GM12865 (cell line): ENCODE measurements at regions not wholly inside any gene's neighbourhood (a gene's known extent, or its start where the extent isn't known, plus 50 kb on each side); places are given as distances from the start of the nearest gene placed in this dataset.
"Not testable (repeated sequence)": the region's sequence is repeated elsewhere in the genome, so short reads cannot be mapped to it uniquely, and the experiment has no call there.

Experiments used
- DNase-seq: peaks from one replicate; pipeline ENCODE4 v3.0.0; 2010; ENCODE audit warnings: low read depth
- H3K4me3 ChIP-seq: 2 replicates; pipeline ENCODE4 v1.5.1; 2011; ENCODE audit warnings: mild to moderate bottlenecking, low read depth, low read length, control low read depth
- TF ChIP-seq, protein P1 (sequence below): IDR thresholded peaks from 2 replicates; pipeline ENCODE4 v1.5.1; 2011; ENCODE audit warnings: low read length, control low read depth, low read depth, inconsistent platforms; ENCODE audit not compliant: insufficient read depth; ENCODE audit errors: missing control alignments

DNA sequence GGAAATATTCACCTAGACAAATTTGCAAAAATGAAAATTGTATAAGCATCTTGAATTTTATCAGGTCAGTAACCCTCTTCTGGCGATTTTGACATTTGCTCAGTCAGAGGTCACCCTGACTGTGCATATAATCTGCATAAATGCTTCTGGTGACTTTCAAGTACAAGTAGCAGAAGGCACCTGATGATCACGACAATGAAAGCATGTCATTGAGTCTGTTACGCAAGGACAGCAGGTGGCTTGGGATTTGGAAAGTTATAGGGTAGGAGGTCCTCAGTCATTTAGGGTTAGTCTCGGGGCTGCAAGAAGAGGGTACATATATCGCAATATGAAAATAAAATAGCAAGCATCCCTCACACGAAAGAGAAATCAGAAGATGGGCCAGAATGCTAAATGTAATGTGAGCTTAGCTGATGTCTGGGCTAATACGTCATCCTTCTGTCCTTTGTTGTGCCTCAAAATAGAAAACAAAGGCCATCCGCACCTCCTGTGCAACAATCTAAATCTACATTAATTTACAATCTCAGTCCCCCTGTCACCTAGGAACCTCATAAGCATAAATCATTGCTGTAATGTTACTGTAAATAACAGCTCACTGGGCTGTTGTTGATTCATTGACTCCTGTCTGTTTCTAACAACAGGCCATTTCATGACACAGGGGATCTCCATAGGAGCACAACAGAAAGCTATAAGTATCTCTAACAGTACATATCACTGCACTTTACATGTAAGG is 155.2 kb upstream of the RSPO3 start:
- DNase-seq: no peak
- H3K4me3 ChIP-seq: no peak overlapping the region
- TF ChIP-seq, protein P1, sequence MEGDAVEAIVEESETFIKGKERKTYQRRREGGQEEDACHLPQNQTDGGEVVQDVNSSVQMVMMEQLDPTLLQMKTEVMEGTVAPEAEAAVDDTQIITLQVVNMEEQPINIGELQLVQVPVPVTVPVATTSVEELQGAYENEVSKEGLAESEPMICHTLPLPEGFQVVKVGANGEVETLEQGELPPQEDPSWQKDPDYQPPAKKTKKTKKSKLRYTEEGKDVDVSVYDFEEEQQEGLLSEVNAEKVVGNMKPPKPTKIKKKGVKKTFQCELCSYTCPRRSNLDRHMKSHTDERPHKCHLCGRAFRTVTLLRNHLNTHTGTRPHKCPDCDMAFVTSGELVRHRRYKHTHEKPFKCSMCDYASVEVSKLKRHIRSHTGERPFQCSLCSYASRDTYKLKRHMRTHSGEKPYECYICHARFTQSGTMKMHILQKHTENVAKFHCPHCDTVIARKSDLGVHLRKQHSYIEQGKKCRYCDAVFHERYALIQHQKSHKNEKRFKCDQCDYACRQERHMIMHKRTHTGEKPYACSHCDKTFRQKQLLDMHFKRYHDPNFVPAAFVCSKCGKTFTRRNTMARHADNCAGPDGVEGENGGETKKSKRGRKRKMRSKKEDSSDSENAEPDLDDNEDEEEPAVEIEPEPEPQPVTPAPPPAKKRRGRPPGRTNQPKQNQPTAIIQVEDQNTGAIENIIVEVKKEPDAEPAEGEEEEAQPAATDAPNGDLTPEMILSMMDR: no peak

DNA sequence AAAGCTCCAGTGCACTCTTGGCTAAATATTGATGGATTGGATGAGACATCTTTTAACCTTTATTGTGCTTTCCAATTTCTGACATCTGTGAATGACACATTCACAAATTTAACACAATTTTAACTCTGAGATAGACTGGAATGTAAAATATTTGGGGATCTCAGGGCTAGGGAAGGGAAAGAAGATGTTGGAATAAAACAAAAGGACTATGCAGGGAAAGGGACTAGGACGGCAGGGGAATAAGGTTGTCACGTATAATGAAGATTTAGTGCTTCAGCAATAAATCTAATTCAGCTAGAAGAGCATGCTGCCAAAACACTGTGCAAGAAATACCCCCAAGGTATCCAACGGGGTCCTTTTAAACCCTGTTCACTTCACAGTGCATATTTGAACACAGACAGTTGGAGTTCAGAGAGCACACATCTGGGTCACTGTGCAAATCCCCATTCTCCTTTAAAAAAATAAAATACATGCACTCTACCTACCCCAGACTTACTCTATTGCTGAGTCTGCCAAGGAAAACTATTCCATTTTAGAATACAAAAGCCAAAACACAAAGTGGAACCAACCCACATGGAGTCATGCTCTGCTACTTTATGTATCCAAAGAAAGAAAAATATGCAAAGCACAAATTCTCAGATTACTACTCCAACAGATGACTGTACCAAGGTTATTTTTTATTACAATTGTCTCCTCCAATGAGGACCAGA is 151.0 kb upstream of the RSPO3 start:
- H3K4me3 ChIP-seq: no peak overlapping the region
- TF ChIP-seq, protein P1: no peak
- DNase-seq: no peak

DNA sequence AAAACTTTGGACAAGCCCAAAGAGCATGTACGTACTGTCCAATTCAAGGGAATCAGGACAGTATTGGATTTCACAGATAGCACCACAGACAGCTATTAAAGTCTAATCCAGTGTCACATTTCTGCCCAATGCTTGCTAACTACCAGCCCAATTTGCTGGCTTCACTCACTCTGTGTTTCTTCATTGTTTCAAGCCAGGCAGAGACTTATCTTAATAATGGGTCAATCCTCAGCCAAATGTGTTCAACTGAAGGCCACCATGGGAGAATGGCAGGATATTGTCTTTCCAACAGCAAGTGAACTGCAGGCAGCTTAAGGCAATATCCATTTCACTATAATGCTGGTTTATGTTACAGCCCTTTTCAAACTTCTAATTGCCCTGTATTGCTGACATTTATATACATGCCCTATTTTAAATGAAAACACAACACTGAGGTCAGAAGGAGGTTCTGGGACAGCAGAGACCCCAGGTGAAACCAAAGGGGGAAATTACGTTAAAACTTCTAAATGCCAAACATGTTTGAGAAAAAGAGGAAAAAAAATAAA is 142.1 kb upstream of the RSPO3 start:
- no peak for DNase-seq
- TF ChIP-seq, protein P1: no peak
- no peak overlapping the region for H3K4me3 ChIP-seq

DNA sequence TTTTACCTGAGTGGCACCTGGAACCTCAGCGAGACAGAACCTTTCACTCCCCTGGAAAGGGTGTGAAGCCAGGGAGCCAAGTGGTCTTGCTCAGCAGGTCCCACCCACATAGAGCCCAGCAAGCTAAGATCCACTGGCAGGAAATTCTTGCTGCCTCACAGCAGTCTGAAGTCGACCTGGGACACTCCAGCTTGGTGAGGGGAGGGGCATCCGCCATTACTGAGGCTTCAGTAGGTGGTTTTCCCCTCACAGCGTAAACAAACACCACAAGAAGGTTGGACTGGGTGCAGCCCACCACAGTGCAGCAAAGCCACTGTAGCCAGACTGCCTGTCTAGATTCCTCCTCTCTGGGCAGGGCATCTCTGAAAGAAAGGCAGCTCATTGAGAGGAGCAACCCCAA is 134.7 kb upstream of the RSPO3 start:
- DNase-seq: no peak
- TF ChIP-seq, protein P1: no peak
- no peak overlapping the region for H3K4me3 ChIP-seq

DNA sequence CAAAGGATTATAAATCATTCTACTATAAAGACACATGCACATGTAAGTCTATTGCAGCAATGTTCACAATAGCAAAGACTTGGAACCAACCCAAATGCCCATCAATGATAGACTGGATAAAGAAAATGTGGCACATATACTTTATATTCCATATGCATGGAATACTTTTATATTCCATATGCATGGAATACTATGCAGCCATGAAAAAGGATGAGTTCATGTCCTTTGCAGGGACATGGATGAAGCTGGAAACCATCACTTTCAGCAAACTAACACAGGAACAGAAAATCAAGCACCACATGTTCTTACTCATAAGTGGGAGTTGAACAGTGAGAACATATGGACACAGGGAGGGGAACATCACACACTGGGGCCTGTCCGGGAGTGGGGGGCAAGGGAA is 130.3 kb upstream of the RSPO3 start:
- DNase-seq, H3K4me3 ChIP-seq: not testable (repeated sequence)

DNA sequence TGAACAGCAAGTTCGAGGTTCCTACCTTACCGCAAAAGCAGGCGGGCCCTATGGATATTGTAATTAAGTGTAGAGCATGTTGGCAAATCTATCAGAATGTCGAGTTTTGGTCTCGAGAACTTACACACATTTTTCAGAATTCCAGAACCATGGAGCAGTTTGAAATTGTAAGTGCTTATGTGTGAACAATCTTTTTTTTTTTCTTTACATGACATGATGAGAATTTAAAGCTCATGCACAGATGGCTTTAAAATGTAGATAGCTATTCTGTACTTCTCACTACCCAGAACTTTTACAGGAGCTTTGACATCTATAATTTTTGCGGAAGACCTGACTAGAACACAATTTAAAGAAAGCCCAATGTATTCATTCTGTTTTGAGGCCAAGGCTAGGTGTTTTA is 117.8 kb upstream of the RSPO3 start:
- TF ChIP-seq, protein P1: no peak

DNA sequence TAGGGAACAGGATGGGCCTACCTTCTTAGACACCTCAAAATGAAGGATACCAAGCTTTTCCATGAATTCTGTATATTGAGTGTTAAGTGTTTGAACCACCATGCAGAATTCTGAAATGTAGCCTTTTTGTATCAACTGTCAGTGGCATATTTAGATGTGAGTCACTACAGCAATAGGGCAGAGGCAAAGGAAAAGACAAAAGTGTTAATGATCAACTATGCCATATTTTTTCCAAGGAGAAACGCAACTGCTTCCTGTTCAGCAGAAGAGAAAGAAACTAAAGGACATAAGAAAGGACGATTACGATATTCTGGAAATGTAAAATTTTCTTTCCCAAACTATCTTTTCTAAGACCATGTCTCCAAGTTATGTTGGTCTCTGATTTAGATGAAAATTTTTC is 104.6 kb upstream of the RSPO3 start:
- no peak for DNase-seq
- TF ChIP-seq, protein P1: no peak
- no peak overlapping the region for H3K4me3 ChIP-seq

More for the DNA sequence above, 117.8 kb upstream of the RSPO3 start:
- no peak overlapping the region for H3K4me3 ChIP-seq
- no peak for DNase-seq
